NCI-H1048 (cell line): ENCODE measurements at regions not wholly inside any gene's neighbourhood (a gene's known extent, or its start where the extent isn't known, plus 50 kb on each side); places are given as distances from the start of the nearest gene placed in this dataset.

Experiments used
- DNase-seq: peaks from one replicate; lab custom pipeline; 2025; lab: John Stamatoyannopoulos, UW

DNA sequence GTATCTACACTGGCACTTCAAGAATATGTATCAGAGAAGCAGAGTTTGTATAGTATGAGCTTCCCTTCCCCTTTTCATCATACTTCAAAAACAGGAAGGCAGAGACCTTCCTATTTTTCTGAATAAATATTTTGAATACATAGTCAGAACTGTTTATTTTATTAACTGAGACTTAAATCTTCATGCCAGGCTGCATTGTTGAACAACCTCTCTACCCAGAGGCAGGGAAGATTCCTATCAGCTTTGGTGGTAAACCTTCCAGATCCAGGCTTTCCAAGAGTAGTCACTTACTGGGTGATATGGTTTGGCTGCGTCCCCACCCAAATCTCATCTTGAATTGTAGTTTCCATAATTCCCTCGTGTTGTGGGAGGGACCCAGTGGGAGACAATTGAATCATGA lies 217.4 kb upstream of the ATP11B start:
- no peak for DNase-seq

DNA sequence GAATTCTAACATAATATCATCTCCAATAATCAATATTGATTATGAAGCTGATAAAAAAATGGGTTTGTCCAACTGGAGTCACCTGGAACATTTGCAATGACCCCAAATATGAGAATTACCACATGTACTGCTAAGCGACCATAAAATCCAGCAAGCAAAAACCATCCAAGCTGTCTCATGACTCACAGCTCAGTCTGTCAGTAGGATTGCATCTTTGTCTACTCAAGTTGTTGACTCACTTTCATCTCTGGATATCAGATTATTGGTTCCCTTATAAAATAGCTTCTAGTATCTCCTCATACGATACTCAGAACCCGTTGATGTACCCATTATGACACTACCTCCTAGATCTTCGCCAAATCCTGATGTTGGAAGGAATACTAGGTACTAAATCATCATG lies 209.8 kb upstream of the ATP11B start:
- DNase-seq = no peak

DNA sequence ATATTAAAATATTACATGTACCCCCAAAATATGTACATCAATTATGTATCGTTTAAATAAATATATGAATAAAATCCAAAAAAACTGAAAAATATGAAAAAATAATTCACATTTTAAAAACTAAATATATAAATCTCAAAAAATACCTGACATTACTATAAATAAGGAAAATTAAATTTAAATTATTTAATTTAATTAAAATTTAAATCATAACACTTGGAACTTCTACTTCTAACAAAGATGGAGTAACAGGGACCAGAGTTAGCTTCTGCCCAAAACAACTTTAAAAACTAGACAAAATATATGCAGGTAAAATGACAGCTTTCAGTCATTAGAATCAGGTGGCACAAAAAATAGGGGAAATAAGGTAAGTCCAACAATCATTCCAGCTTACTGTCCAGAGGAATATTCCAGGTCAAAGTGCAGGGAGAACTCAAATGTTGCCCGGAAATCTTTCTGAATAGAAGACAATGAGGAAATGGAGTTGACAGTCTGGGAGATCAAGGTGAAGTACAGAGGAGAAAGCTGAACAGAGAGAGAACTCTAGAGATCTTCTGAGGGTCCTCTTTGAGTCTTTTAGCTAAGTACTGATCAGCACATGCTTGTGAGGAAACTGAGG lies 207.7 kb upstream of the ATP11B start:
- DNase-seq = no peak

DNA sequence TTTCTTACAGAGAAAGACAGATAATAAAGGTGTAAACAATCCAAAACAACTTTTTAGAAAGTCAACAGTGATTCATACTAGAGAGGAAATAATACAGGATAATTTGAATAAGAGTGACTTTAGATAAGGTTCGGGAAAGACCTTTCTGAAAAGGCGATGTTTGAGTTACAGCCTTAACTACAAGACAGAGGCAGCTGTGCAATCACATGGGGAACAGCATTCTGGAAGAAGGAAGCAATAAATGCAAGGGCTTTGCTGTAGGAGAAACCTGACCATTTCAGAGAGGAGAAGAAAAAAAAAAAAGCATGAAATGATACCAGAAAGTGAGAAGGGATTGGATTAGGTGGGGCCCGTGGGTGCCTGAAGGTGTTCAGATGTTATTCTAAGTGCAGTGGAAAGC lies 200.6 kb upstream of the ATP11B start:
- no peak for DNase-seq

DNA sequence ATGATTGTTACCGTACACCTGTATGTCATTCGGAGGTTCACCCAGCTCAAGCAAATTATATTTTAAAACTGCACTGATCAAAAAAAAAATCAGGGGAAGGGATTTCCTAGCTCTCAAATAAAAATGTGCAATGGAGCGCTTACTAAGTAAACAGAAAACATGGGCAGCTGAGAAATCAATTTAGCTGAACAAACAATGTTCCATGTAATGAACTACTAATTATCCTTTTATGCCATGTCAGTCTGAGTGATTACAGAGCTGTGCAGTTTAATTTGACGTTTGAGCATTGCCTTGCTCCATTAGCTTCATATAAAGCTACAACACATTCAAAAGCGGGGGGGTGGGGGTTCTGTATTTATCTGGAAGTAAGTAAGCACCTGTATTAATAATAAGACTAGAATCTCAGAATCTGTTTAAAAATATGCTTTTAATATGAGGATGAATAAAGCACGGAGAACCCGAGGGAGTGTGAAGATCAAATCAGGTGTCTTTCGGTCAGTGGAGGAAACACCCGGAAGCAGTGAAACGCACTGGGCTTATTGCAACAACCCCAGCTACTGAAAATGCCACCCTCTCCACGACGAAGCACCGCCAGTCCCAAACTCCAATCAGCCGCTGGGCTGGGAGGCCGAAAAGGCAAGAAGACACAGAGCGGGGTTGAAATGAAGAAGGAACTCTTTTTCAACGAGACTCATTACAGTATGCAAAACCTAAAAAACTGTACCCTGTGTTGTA lies 196.5 kb upstream of the ATP11B start:
- no peak for DNase-seq

DNA sequence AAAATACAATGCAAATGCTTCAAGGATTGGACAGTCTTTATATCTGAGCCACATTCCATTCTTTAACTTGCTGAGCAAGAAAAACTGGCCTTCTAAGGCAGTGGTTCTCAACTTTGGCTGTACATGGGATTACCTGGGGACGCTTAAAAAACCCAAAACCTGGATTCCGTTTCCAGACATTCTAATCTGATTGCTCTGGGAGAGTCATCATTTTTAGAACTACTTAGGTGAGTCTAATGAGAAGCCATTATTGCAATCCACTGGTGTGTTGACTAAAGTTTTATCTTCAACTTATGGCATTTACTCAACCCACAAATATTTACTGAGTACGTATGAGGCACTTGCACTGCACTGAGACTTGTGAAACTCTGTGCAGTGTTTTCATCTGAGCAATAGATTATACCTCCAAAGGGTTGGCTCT lies 195.7 kb upstream of the ATP11B start:
- no peak for DNase-seq

DNA sequence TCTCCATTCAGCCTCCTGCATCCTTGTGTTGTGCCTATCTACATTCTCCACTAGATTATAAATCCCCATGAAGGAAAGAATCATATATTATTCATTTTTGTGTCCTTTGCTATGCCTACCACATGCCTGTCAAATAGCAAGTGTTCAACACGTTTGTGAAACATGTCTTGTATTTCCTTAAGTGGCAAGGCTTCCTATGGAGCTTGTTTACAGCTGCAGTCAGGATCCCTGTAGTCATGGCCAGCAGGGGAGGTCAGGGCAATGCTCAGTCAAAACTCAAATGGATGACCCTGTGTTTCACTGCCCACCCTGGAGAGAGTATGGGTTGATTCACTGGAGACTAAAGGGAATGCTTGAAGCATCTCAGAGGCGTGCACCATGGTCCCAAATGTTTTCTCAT lies 191.7 kb upstream of the ATP11B start:
- DNase-seq = no peak

DNA sequence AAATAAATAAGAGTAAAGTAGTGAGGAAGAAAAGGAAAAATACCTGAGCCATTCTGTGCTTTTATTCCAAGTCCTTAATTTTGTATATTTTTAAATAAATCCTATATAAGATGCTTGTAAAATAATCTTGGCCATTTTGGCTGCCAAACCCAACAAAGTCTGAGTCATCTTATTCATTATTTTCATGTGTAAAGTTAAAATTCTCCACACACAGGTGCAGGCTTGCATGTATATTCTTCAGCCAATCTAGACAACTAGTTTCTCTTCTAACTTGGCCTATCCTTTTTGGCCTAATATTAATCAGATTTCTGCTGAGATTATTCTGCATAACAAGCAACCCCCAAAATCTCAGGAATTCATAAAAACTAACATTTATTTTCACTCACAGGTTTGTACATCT lies 189.8 kb upstream of the ATP11B start:
- no peak for DNase-seq

DNA sequence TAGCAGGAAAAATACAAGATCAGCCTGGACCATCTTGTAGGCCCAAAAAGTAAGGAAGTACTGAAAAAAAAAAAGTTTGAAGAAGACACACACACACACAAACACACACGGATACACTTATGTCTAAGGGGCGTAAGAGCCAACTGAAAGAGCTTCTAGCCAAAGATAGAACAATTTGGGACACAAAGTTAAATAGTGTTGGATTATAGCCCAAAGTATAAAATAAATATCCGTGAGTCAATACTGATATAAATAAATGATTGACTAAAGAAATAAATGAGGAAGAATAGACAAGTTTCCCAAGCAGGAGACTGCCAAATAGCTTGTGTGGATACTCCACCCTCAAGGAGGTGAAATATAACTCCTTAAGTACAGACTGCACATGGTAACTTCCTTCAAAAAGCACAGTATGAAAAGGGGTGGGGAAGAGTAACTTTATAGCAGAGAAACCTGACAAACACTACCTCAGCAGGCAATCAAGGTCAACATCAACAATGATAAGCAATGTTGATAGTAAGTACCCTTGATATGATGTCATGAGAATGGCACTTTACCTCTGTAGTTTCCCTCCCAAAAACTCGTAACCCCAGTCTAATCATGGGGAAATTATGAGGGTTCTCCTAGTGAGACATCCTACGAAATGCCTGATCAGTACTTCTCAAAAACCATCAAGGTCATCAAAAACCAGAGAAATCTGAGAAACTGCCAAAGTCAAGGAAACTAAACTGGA lies 187.3 kb upstream of the ATP11B start:
- no peak for DNase-seq

DNA sequence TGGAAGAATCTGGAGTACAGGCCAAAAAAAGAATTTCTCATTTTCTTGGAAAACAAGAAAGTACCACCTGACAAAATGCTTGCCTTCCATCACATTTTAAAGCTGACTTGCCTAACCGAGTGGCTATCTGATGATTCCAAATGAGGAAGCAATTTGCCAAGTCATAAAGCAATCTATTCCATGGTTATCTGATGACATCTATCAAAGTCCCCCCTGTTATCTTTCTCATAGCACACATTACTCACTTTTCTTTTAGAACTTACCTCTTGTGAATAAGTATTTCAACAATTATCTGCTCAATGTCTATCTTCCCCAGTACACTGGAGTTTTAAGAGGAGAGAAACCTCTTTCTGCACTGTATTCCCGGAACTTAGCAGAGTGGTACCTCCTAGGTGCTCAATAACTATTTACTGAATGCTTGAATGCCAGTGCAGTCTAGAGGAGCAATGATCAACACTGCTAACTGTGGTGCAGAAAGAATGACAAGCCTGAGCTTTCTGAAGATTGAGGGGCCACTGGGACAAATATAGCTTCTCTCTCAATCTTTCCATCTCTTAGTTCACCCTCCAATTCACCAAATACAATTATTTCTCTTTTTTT lies 186.3 kb upstream of the ATP11B start:
- no peak for DNase-seq

DNA sequence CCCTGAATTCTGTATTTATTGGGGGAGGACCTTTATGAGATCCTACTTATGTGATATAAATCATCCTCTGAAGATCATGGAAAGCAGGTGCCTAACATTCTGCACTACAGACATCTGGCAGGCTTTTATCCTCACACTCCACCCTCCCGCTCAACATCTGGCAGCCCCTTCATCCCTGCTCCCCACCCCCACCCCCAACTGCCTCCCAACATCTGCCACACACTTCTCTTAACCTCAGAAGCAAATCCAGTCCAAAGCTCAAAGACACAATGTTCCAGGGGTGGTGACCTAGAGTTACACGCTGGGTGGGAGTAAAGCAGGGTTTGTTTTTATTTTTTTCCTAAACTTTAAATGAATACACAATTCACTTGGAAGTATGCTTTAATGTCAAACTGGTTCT lies 184.5 kb upstream of the ATP11B start:
- DNase-seq = no peak

DNA sequence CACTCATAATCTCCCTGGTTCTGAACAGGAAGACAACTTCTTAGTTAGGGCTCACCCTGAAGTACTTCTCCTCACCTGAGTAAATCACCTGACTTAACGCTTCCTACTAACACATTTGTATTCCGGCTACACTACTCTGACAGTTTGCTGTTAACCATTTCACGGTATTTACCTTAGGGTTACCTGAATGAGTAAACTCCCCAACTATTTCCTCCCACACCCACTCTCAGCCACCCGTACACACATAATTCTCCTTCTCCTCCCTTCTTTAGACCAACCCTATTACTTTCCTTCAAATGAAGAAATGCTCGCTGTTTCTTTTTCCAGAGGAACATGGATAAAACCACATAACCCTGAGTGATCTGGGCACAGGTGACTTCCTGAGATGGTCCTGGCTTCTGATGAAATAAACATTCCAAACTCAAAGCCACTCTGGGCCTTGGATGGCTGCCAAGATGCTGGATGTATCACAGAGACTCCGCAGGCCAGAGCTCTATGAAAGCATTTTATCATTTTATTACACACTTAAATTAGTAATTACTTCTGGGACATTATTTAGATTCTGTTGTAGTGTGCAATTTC lies 183.6 kb upstream of the ATP11B start:
- no peak for DNase-seq

DNA sequence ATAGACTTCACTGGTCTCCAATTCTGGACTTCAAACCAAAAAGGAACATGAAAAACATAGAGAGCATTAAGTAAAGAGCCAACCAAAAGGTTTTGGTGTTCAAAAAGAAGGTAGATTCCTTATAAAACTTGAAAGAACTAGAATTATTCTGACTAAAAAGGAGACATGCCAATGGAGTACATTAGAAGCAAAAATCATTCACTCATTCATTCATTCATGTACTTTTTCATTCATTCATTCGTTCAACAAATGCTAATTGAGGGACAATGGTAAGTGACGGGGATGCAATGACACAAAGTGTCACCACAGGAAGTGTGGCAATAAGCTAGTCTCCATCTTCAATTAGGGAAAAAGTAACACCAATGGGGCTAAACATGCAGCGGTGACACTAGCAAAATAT lies 181.0 kb upstream of the ATP11B start:
- DNase-seq = no peak

DNA sequence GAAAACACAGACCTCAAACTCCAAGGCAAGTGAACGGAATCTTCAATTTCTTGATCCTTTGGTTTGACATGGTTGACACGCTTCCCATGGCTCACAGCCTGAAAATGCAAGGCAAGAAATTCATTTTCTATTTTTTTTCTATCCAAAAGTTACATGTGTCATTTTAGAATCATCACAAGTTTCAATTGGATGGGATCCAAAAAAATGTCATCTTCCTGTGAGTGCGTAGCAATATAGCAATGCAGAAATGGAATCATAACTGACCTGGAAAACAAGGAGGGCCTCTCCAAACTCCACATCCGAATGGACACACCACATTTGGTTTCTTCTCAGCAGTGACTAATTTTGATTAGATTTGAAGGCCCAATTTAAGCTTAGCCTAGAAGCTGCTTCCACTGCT lies 175.8 kb upstream of the ATP11B start:
- no peak for DNase-seq

DNA sequence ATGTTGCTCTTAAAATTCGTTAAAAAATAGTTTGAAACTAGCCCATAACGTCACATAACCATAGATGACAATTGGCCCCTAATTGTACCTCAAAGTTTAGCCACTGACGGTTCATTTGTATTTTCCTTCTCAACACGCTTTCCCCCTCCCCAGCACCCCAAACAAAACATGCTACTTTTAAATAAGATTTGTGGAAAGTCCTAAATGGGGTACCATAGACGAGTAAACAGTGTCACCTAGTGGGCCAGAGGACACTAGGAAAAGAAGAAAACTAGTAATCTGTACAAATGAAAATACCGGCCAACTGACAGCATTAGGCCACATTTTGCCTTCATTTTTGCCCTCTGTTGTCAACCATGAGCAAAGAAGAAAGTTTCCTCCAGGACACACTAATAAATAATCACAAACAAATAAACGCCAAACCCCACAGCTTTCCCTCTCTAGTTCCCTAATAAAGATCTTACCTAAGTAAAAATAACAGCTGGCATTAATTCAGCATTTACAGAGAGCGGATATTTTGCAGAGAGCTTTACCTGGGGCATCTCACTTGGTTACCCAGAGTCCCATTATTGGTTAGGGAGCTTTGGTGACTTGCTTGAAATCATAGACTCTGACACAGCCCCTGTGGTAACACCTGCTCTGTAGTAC lies 175.1 kb upstream of the ATP11B start:
- DNase-seq = no peak

DNA sequence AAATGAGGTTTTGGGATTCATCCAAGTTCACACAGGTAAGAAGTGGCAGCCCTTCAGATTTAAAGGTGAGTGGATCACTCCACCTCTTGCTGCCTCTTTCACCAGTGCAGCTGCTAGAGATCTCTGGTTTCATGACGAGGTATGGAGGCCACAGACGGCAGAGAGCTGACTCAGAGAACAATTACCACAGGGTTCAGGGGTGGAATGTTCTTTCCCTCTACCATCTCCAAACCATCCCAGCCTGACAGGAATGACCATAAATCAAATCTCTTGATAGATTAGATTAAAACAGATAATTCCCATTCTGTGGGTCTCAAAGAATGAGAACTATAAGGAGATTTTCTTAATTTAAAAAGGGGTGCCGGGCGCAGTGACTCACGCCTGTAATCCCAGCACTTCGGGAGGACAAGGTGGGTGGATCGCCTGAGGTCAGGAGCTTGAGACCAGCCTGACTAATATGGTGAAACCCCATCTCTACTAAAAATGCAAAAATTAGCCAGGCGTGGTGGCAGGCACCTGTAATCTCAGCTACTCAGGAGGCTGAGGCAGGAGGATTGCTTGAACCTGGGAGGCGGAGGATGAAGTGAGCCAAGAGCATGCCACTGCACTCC lies 174.2 kb upstream of the ATP11B start:
- no peak for DNase-seq

DNA sequence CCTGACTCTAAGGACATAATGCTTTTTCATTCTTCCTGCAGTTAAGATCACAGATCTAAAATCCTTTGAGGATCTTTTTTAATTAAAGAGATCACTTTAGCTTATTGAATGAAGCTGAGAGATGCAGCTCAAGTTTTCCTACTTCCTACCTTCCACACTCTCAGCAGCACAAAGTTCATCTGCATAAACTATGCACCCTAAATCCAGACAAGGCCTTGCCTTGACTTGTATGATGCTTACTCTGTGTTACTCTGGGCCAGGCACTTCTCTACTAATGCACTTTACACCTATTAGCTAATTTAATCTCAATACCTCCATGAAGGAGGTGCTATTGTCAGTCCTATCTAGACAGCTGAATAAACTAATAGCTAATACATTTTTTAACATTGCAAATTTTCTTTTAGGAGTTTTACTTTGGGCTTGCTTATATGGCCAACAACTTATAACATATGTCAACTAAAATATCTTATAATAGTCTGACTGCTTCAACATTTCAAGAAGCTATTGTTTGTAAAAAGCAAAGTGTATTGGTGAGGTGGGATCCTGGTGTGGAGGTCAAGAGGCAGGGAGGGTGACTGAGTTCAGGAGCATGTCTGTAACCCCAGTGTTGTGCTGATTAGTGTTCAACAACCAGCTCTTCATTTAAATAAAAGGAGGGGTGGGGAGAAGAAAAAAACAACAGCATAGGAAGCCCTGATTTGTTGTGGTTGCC lies 172.4 kb upstream of the ATP11B start:
- no peak for DNase-seq

DNA sequence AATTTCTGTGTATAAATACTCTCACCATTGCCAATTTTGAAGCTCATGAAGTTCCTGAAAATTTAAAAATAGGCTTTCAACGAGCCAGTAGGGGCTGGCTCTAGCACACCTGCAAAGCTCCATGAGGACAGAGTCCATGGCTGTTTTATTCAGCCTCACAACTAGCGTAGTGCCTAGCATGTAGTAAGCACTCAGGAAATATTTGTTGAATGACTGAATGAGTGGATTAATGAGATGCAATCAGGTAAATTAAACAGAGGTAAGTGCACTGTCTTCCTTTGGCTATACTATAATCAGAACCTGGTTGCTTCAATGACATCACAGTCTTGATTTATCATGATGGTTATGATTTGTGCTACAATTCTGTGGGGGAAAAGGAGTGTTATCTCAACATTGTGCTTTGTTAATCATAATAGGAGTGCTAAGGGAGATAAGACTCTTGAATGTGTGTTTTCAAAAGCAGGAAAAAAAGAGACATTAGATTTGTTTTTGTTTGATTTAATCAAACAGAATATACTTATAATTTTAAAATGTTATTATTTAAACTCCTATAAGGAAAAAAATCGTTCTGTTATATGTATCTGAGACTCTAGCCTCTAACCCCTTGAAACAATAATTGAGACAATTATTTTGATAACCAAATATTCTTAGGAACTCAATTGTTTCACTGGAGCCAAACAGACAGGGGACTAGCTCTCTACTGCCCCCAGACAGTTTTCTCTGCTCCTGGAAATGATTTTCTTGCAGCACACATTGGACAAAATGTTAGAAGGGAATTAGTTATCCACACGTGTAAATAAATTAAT lies 171.7 kb upstream of the ATP11B start:
- no peak for DNase-seq

DNA sequence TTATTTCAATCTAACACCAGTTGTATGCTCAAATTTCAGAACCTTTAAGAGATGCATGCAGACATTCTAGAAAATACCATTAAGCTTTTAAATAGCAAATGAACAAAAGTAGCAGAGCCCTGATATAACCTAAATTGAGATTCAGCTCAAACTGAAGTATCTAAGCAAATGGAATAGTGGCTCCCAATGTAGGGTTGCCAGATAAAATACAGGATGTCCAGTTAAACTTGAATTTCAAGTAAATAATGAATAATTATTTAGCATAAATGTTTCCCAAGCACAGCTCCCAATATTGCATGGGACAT lies 171.1 kb upstream of the ATP11B start:
- no peak for DNase-seq
